SK-N-SH (cell line): ENCODE measurements at regions not wholly inside any gene's neighbourhood (a gene's known extent, or its start where the extent isn't known, plus 50 kb on each side); places are given as distances from the start of the nearest gene placed in this dataset.

Source experiments
- CTCF ChIP-seq: fragments of 200-600 bp; sonication (generic); IDR thresholded peaks from 2 replicates; pipeline ENCODE4 v1.6.1; 2017; ENCODE audit warnings: antibody characterized with exemption, mild to moderate bottlenecking, moderate library complexity
- MXI1 ChIP-seq: IDR thresholded peaks from 2 replicates; pipeline ENCODE4 v1.6.1; 2012; ENCODE audit warnings: mild to moderate bottlenecking, low read depth, low read length, improper control_type of control experiment
- RAD21 ChIP-seq: IDR thresholded peaks from 2 replicates; pipeline ENCODE4 v1.6.1; 2012; ENCODE audit warnings: mild to moderate bottlenecking, low read length

GRCh38 chr2:12649602-12650400, 66.9 kb upstream of the TRIB2 start:
- TF ChIP-seq MXI1 (no peak), CTCF (no peak), RAD21 (no peak)
